HEK293T (cell line): ENCODE measurements at regions not wholly inside any gene's neighbourhood (a gene's known extent, or its start where the extent isn't known, plus 50 kb on each side); places are given as distances from the start of the nearest gene placed in this dataset.

ENCODE experiments used
- BHLHE40 ChIP-seq: fragments of 450-650 bp; IDR thresholded peaks from 2 replicates; pipeline ENCODE4 v1.6.1; 2016; ENCODE audit warnings: mild to moderate bottlenecking, moderate library complexity, borderline replicate concordance
- FOXK2 ChIP-seq: fragments of 450-650 bp; IDR thresholded peaks from 2 replicates; pipeline ENCODE4 v1.6.1; 2016; ENCODE audit warnings: mild to moderate bottlenecking
- FOXM1 ChIP-seq: fragments of 450-650 bp; IDR thresholded peaks from 2 replicates; pipeline ENCODE4 v1.6.1; 2017; ENCODE audit warnings: mild to moderate bottlenecking, borderline replicate concordance
- SP1 ChIP-seq: fragments of 450-650 bp; IDR thresholded peaks from 2 replicates; pipeline ENCODE4 v1.6.1; 2017
- SUZ12 ChIP-seq: fragments of 450-650 bp; IDR thresholded peaks from 2 replicates; pipeline ENCODE4 v1.6.1; 2016; ENCODE audit warnings: mild to moderate bottlenecking
- TARDBP ChIP-seq: fragments of 450-650 bp; IDR thresholded peaks from 2 replicates; pipeline ENCODE4 v1.6.1; 2016

DNA sequence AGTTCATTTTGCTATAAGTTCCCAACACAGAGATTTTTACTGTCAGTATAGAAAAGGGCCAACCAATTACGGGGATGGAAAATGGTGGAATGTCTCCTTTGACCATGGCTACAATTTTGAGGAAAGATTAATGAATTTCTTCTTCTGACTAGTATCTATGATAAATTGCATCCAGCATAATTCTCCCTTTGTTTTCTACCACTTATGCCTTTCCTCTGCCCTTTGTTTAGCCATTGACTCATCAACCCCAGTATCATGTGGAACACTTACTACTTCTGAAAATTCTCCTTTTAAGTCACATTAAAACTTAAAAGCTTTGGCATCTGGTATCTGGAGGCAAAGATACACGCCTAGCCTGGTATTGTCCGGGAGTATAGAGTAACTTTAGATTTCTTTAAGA, 92.9 kb upstream of the CADPS start:
- TF ChIP-seq FOXM1 (no peak), SP1 (no peak), TARDBP (no peak), FOXK2 (no peak), SUZ12 (no peak), BHLHE40 (no peak)
